Transverse colon (tissue), 4 donors: ENCODE measurements at regions not wholly inside any gene's neighbourhood (a gene's known extent, or its start where the extent isn't known, plus 50 kb on each side); places are given as distances from the start of the nearest gene placed in this dataset.

Source experiments
- EP300 ChIP-seq: sonication (generic); formaldehyde crosslinking; IDR thresholded peaks from one replicate; pipeline ENCODE4 v1.6.1; 2017; ENCODE audit warnings: antibody characterized with exemption, low read depth
- POLR2A ChIP-seq: fragments of 450-650 bp; IDR thresholded peaks from one replicate; pipeline ENCODE4 v1.6.1; 2016; ENCODE audit warnings: antibody characterized with exemption, mild to moderate bottlenecking, moderate library complexity
- POLR2AphosphoS5 ChIP-seq, 3 donors: sonication (generic); formaldehyde crosslinking; IDR thresholded peaks; one replicate each; pipeline ENCODE4 v1.6.1; 2016; ENCODE audit warnings: antibody characterized with exemption in 3 of 3
- TF ChIP-seq, protein P1 (sequence below), 5 experiments: fragments of 200-600 bp in 3 of 5; fragments of 450-650 bp in 2 of 5; sonication (generic) in 3 of 5; IDR thresholded peaks; 1 replicate in 2 of 5; 2 replicates in 3 of 5; pipeline ENCODE4 v1.5.1; 2016 to 2017; ENCODE audit warnings: antibody characterized with exemption in 5 of 5, inconsistent platforms in 3 of 5, mild to moderate bottlenecking in 2 of 5, moderate library complexity in 1 of 5

- TF ChIP-seq, protein P1, sequence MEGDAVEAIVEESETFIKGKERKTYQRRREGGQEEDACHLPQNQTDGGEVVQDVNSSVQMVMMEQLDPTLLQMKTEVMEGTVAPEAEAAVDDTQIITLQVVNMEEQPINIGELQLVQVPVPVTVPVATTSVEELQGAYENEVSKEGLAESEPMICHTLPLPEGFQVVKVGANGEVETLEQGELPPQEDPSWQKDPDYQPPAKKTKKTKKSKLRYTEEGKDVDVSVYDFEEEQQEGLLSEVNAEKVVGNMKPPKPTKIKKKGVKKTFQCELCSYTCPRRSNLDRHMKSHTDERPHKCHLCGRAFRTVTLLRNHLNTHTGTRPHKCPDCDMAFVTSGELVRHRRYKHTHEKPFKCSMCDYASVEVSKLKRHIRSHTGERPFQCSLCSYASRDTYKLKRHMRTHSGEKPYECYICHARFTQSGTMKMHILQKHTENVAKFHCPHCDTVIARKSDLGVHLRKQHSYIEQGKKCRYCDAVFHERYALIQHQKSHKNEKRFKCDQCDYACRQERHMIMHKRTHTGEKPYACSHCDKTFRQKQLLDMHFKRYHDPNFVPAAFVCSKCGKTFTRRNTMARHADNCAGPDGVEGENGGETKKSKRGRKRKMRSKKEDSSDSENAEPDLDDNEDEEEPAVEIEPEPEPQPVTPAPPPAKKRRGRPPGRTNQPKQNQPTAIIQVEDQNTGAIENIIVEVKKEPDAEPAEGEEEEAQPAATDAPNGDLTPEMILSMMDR (IDR thresholded peaks at IDR 0.05), result no peak
- TF ChIP-seq POLR2AphosphoS5 (IDR thresholded peaks at IDR 0.05) (no peak), POLR2A (no peak), EP300 (no peak)
Measured at GRCh38 chr13:57948884-57949283, 317.3 kb downstream of the PCDH17 start.
